Right renal pelvis (tissue), 4 donors: ENCODE measurements at regions not wholly inside any gene's neighbourhood (a gene's known extent, or its start where the extent isn't known, plus 50 kb on each side); places are given as distances from the start of the nearest gene placed in this dataset.
"Not testable (repeated sequence)": the region's sequence is repeated elsewhere in the genome, so short reads cannot be mapped to it uniquely, and the experiment has no call there.

Experiments used
- DNase-seq, 4 donors: peaks; one replicate each; pipeline ENCODE4 v3.0.0-alpha.2; 2013; ENCODE audit warnings: low read depth in 4 of 4, low spot score in 3 of 4, missing footprints in 1 of 4

- no peak for DNase-seq
These were observed 870.7 kb downstream of the LRRIQ3 start for GRCh38 chr1:73327180-73327793.

DNA sequence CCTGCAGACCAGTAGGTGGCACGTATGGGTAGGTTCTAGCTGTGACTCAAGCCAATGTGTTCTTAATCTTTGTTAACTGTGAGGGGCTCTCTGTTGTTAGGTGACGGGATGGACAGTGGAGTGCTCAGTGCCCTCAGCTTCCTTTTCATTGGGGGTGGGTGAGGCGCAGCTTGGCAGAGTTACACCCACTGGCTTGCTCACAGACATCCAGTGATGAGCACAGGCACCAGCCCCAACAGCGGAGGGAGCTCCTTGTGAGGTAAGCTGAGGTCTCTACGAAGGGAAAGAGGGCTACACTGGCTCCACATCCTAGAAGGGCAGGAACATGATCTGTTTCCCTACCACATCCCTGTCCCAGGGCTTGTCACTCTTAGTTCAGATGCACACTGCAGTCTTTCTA lies 871.3 kb downstream of the LRRIQ3 start:
- no peak for DNase-seq

GRCh38 chr1:73310797-73311381 lies 887.1 kb downstream of the LRRIQ3 start:
- DNase-seq = no peak

DNA sequence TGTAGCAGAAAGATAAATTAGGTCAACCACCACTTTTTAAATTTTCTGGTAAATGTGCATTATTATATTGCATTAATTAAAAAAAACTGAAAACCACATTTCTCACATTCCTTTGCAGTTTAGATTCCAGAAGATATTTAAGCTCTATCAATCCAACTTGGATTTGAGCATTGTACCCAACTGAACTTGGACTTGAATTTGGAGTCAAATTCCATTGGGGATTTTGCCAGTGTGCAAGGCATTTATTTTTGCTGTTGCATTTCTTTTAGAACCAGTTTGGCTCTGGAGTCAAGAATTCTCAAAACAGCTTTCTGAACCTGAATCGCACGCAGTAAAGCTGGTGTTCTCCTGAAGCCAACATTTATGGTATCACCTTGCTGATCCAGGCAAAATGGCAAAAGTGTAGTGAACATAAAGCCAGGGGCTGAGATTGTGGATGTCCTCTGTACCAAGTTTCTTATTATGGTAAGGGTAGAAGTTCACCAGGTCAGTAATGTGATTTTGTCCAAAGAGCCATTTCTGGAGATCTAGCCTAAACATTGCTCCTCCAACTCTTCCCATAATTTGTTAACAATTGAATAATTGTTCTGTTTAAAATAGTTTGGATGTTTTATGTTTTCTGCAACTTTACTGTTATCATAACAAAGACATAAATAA lies 890.9 kb downstream of the LRRIQ3 start:
- DNase-seq = no peak

DNA sequence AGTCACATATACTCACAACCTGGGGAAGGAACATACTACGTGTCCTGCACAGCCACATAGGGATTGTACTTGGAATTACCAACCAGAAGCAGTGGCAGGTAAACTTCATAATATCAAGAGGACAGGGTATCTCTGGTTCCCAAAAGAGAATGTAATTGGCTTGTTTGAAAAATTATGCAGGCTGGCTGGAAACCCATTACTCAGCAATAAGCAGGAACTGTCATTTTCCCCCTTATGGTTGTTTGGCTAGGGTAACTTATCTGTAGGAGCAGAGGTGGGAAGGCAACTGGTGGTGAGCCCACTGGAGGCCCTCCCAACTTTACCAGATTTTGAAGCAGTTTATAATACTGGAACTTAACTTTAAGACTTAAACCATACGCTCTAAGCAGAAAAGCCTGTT lies 924.1 kb downstream of the LRRIQ3 start:
- DNase-seq = no peak

DNA sequence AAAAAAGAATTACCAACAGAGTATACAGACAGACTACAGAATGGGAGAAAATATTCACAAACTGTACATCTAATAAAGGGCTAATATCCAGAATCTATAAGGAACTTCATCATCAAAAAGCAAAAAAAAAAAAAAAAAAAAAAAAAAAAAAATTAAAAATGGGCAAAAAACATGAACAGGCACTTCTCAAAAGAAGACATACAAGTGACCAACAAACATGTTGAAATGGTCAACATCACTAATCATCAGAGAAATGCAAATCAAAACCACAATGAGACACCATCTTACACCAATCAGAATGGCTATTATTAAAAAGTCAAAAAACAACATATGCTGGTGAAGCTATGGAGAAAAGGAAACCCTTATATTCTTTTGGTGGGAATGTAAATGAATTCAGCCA lies 952.8 kb downstream of the LRRIQ3 start:
- DNase-seq = not testable (repeated sequence)

DNA sequence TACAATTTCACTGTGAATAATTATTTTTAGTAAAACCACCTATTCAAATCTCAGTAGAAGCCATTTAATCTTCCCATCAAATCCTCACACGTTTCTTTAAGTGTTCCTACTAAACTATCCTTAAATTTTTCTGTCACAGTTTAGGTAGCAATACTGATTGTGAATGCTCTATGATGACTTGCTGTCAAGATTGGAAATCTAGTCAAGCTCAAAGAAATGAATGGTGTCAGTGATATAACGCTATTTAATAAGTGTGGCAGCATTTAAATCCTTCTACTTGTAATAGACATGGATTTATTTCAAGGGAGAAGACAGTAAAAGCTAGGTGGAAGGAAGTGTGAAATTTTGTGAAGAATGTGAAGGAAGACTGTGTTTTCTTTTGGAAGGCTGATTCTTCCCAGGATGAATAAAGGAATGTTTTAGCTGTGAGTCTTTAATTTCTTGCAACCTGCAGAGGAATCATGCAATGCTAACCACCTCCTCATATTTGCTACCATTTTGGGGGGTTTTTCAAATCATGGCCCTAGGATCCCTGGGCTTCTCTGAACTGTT lies 936.7 kb upstream of the NEGR1 start:
- no peak for DNase-seq

- DNase-seq = no peak
These were observed 923.1 kb upstream of the NEGR1 start for GRCh38 chr1:73205294-73205973.

- DNase-seq = no peak
These were observed 915.6 kb upstream of the NEGR1 start for GRCh38 chr1:73197972-73198371.

GRCh38 chr1:73194965-73195364 lies 912.6 kb upstream of the NEGR1 start:
- DNase-seq = no peak

GRCh38 chr1:73183581-73183980 lies 901.2 kb upstream of the NEGR1 start:
- DNase-seq = not testable (repeated sequence)

GRCh38 chr1:73181190-73181540 lies 898.8 kb upstream of the NEGR1 start:
- no peak for DNase-seq

GRCh38 chr1:73180397-73181189 lies 898.3 kb upstream of the NEGR1 start:
- DNase-seq = no peak

GRCh38 chr1:73176902-73177301 lies 894.6 kb upstream of the NEGR1 start:
- DNase-seq = no peak

- DNase-seq = no peak
These were observed 884.8 kb upstream of the NEGR1 start for GRCh38 chr1:73167009-73167657.

DNA sequence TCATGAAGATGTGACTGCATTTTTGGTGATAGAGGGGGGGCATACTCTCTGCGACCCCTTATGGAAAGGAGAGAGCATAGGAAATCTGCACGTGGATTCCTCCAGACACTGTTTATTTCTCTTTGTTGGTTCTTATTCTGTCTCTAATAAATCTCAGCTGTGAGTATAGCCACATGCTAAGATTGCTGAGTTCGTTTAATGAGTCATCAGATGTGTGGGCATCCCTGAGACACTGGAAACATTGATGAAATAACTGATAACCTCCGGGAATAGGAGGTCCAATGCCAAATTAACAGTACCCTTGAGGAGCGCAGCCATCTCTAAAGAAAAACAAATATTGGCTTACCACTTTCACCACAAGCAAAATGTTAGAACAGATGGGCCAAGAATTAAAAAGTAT lies 880.2 kb upstream of the NEGR1 start:
- no peak for DNase-seq

GRCh38 chr1:73161418-73161817 lies 879.1 kb upstream of the NEGR1 start:
- DNase-seq = no peak

DNA sequence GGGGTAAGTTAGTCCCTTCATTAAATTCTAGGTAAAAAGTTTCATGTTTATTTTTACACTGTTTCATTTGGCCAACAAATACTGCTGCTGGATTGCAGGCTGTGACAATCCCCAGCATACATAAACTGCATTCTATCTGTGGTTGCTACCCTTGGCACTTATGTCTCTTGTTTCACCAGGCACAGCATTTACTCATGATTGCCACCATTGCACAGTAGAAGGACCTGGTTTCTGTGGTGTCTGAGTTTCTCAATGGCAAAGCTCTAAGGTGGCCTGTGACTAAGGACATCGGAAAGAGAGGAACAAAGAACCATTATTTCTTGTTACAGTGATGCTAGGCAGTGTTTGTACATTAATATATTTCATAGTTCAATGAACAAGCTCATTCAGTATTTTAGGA lies 878.4 kb upstream of the NEGR1 start:
- no peak for DNase-seq

GRCh38 chr1:73144311-73144710 lies 862.0 kb upstream of the NEGR1 start:
- no peak for DNase-seq

GRCh38 chr1:73136975-73137374 lies 854.6 kb upstream of the NEGR1 start:
- no peak for DNase-seq
